HG03039 (cell line): ENCODE measurements at regions not wholly inside any gene's neighbourhood (a gene's known extent, or its start where the extent isn't known, plus 50 kb on each side); places are given as distances from the start of the nearest gene placed in this dataset.
A peak's percentile ranks its signal among the peaks of the same experiment; 100 is the strongest.
"Not testable (repeated sequence)": the region's sequence is repeated elsewhere in the genome, so short reads cannot be mapped to it uniquely, and the experiment has no call there.

Experiments used
- ATAC-seq: cut with Tn5 transposase; IDR thresholded peaks from one replicate; pipeline ENCODE4 v1.9.1; 2021; ENCODE audit warnings: mild to moderate bottlenecking, moderate library complexity; ENCODE audit not compliant: unreplicated experiment

GRCh38 chr5:89320421-89321277 lies 437.7 kb upstream of the MEF2C start:
- no peak for ATAC-seq

- not testable (repeated sequence) for ATAC-seq
These were observed 434.9 kb upstream of the MEF2C start for GRCh38 chr5:89317838-89318237.

- no peak for ATAC-seq
These were observed 432.5 kb upstream of the MEF2C start for GRCh38 chr5:89315286-89316100.

- peak; percentile 97 for ATAC-seq
These were observed 431.0 kb upstream of the MEF2C start for GRCh38 chr5:89313804-89314588.

- ATAC-seq: peak; percentile 1
These were observed 430.1 kb upstream of the MEF2C start for GRCh38 chr5:89313044-89313443.

GRCh38 chr5:89309268-89309667 lies 426.3 kb upstream of the MEF2C start:
- ATAC-seq: no peak

GRCh38 chr5:89308606-89309040 lies 425.6 kb upstream of the MEF2C start:
- ATAC-seq: peak; percentile 80

- no peak for ATAC-seq
These were observed 425.0 kb upstream of the MEF2C start for GRCh38 chr5:89307972-89308371.

GRCh38 chr5:89307141-89307540 lies 424.2 kb upstream of the MEF2C start:
- not testable (repeated sequence) for ATAC-seq

GRCh38 chr5:89303033-89303480 lies 420.1 kb upstream of the MEF2C start:
- peak; percentile 50 for ATAC-seq

- ATAC-seq: no peak
These were observed 419.3 kb upstream of the MEF2C start for GRCh38 chr5:89302102-89302891.

- peak; percentile 57 for ATAC-seq
These were observed 418.5 kb upstream of the MEF2C start for GRCh38 chr5:89301321-89302025.

- no peak for ATAC-seq
These were observed 417.5 kb upstream of the MEF2C start for GRCh38 chr5:89300426-89300970.

- ATAC-seq: no peak
These were observed 417.0 kb upstream of the MEF2C start for GRCh38 chr5:89299998-89300397.

- peak; percentile 40 for ATAC-seq
These were observed 414.1 kb upstream of the MEF2C start for GRCh38 chr5:89297066-89297465.

- no peak for ATAC-seq
These were observed 410.8 kb upstream of the MEF2C start for GRCh38 chr5:89293810-89294209.

GRCh38 chr5:89292487-89292886 lies 409.5 kb upstream of the MEF2C start:
- ATAC-seq: no peak

- no peak for ATAC-seq
These were observed 406.6 kb upstream of the MEF2C start for GRCh38 chr5:89289604-89290003.

- no peak for ATAC-seq
These were observed 405.0 kb upstream of the MEF2C start for GRCh38 chr5:89287964-89288363.
